HL-60 (cell line): ENCODE measurements at regions not wholly inside any gene's neighbourhood (a gene's known extent, or its start where the extent isn't known, plus 50 kb on each side); places are given as distances from the start of the nearest gene placed in this dataset.

Experiments
- DNase-seq, 2 experiments: peaks; one replicate each; pipeline ENCODE4 v3.0.0-alpha.2; 2010 to 2020; ENCODE audit warnings: low read depth in 1 of 2, low spot score in 1 of 2
- H3K27ac ChIP-seq: fragments of 250-450 bp; sonication (Bioruptor Pico); replicated peaks from 2 replicates; pipeline ENCODE4 v1.5.1; 2020; ENCODE audit warnings: mild to moderate bottlenecking, moderate library complexity
- H3K27me3 ChIP-seq: fragments of 250-450 bp; sonication (Bioruptor Pico); 2 replicates; pipeline ENCODE4 v1.5.1; 2021; ENCODE audit warnings: mild to moderate bottlenecking, moderate library complexity; ENCODE audit not compliant: insufficient read depth, poor library complexity, severe bottlenecking
- H3K4me3 ChIP-seq: replicated peaks from 2 replicates; pipeline ENCODE4 v1.5.1; 2011; ENCODE audit warnings: mild to moderate bottlenecking, control low read depth, low read length; ENCODE audit not compliant: insufficient read depth
- CTCF ChIP-seq: IDR thresholded peaks from one replicate; pipeline ENCODE4 v1.5.1; 2011; ENCODE audit warnings: low read length, control low read depth, inconsistent platforms; ENCODE audit not compliant: insufficient read depth
- GABPA ChIP-seq: IDR thresholded peaks from 2 replicates; pipeline ENCODE4 v1.6.1; 2012; ENCODE audit warnings: low read depth
- POLR2AphosphoS5 ChIP-seq: IDR thresholded peaks from 2 replicates; pipeline ENCODE4 v1.6.1; 2012; ENCODE audit warnings: low read depth
- REST ChIP-seq: IDR thresholded peaks from 2 replicates; pipeline ENCODE4 v1.6.1; 2012; ENCODE audit warnings: low read depth; ENCODE audit not compliant: insufficient replicate concordance
- SPI1 ChIP-seq: IDR thresholded peaks from 2 replicates; pipeline ENCODE4 v1.6.1; 2012; ENCODE audit warnings: low read depth, mild to moderate bottlenecking, borderline replicate concordance

GRCh38 chr2:39860538-39860937 is 81.5 kb upstream of the THUMPD2 start:
- Histone ChIP-seq H3K4me3 (no peak overlapping the region), H3K27me3 (peaks cover 5% of the 10 kb centered on the region), H3K27ac (no peak overlapping the region)
- no peak for DNase-seq
- TF ChIP-seq GABPA = no peak
- no peak for TF ChIP-seq POLR2AphosphoS5
- TF ChIP-seq CTCF = no peak
- TF ChIP-seq REST = no peak
- no peak for TF ChIP-seq SPI1

- Histone ChIP-seq H3K27me3 (peaks cover 5% of the 10 kb centered on the region), H3K4me3 (no peak overlapping the region), H3K27ac (no peak overlapping the region)
- DNase-seq = no peak
- TF ChIP-seq GABPA (no peak), REST (peak; percentile 88)
Observed at GRCh38 chr2:39858677-39859076, 79.6 kb upstream of the THUMPD2 start.

GRCh38 chr2:39855856-39856255 is 76.8 kb upstream of the THUMPD2 start:
- TF ChIP-seq CTCF (no peak), SPI1 (no peak), POLR2AphosphoS5 (no peak)
- Histone ChIP-seq H3K4me3 (no peak overlapping the region), H3K27me3 (peaks cover 5% of the 10 kb centered on the region), H3K27ac (no peak overlapping the region)
- DNase-seq = no peak

GRCh38 chr2:39854771-39855170 is 75.7 kb upstream of the THUMPD2 start:
- DNase-seq = no peak

More at GRCh38 chr2:39854771-39855170, 75.7 kb upstream of the THUMPD2 start:
- Histone ChIP-seq H3K27ac (no peak overlapping the region), H3K4me3 (no peak overlapping the region), H3K27me3 (peaks cover 5% of the 10 kb centered on the region)
- TF ChIP-seq GABPA (no peak), POLR2AphosphoS5 (no peak), CTCF (no peak), REST (no peak), SPI1 (no peak)
